GM12864 (cell line): ENCODE measurements at regions not wholly inside any gene's neighbourhood (a gene's known extent, or its start where the extent isn't known, plus 50 kb on each side); places are given as distances from the start of the nearest gene placed in this dataset.

Experiments
- DNase-seq: peaks from one replicate; pipeline ENCODE4 v3.0.0-alpha.2; 2011; ENCODE audit warnings: low read depth
- H3K4me3 ChIP-seq: 2 replicates; pipeline ENCODE4 v1.5.1; 2011; ENCODE audit warnings: mild to moderate bottlenecking, low read depth, low read length, control low read depth
- CTCF ChIP-seq: IDR thresholded peaks from 2 replicates; pipeline ENCODE4 v1.5.1; 2011; ENCODE audit warnings: low read depth, mild to moderate bottlenecking, moderate library complexity, low read length, control low read depth, inconsistent platforms; ENCODE audit errors: missing control alignments

GRCh38 chr4:122973465-122973864, 51.1 kb upstream of the NUDT6 start:
- no peak for DNase-seq
- no peak for TF ChIP-seq CTCF
- H3K4me3 ChIP-seq = no peak overlapping the region

- no peak overlapping the region for H3K4me3 ChIP-seq
- TF ChIP-seq CTCF = no peak
- no peak for DNase-seq
These were observed 53.7 kb upstream of the NUDT6 start for GRCh38 chr4:122976111-122976510.

GRCh38 chr4:122977103-122977502, 54.7 kb upstream of the NUDT6 start:
- no peak for TF ChIP-seq CTCF
- DNase-seq = no peak
- H3K4me3 ChIP-seq = no peak overlapping the region

- no peak for TF ChIP-seq CTCF
- DNase-seq = no peak
- H3K4me3 ChIP-seq = no peak overlapping the region
These were observed 55.7 kb upstream of the NUDT6 start for GRCh38 chr4:122978109-122978508.

GRCh38 chr4:122978789-122979188, 56.4 kb upstream of the NUDT6 start:
- no peak for TF ChIP-seq CTCF
- H3K4me3 ChIP-seq = no peak overlapping the region
- DNase-seq = no peak

GRCh38 chr4:122980860-122981259, 58.5 kb upstream of the NUDT6 start:
- no peak for TF ChIP-seq CTCF
- no peak for DNase-seq
- no peak overlapping the region for H3K4me3 ChIP-seq

GRCh38 chr4:122988696-122989095, 66.3 kb upstream of the NUDT6 start:
- DNase-seq = no peak
- TF ChIP-seq CTCF = no peak

More at GRCh38 chr4:122988696-122989095, 66.3 kb upstream of the NUDT6 start:
- H3K4me3 ChIP-seq = no peak overlapping the region
